IMR-90 (cell line): ENCODE measurements at regions not wholly inside any gene's neighbourhood (a gene's known extent, or its start where the extent isn't known, plus 50 kb on each side); places are given as distances from the start of the nearest gene placed in this dataset.

ENCODE experiments used
- CEBPB ChIP-seq: IDR thresholded peaks from 2 replicates; pipeline ENCODE4 v1.6.1; 2012; ENCODE audit warnings: low read depth, low read length, improper control_type of control experiment
- CTCF ChIP-seq: conservative IDR thresholded peaks from 2 replicates; pipeline ENCODE4 v1.5.1; 2012; ENCODE audit warnings: mild to moderate bottlenecking, low read depth, low read length, improper control_type of control experiment
- POLR2A ChIP-seq: IDR thresholded peaks from 2 replicates; pipeline ENCODE4 v1.6.1; 2012; ENCODE audit warnings: mild to moderate bottlenecking, low read depth, low read length
- RAD21 ChIP-seq: IDR thresholded peaks from 2 replicates; pipeline ENCODE4 v1.6.1; 2012; ENCODE audit warnings: low read length, improper control_type of control experiment
- RFX5 ChIP-seq: IDR thresholded peaks from 2 replicates; pipeline ENCODE4 v1.8.0; 2012; ENCODE audit warnings: low read depth, mild to moderate bottlenecking, low read length, moderate library complexity
- USF2 ChIP-seq: fragments of 150-350 bp; IDR thresholded peaks from 2 replicates; pipeline ENCODE4 v1.6.1; 2017; ENCODE audit warnings: mild to moderate bottlenecking, antibody characterized with exemption, low read length, low read depth

GRCh38 chr5:52693280-52693679 is 94.4 kb upstream of the ITGA1 start:
- TF ChIP-seq POLR2A (no peak), CEBPB (no peak), CTCF (peak; percentile 46), USF2 (no peak), RFX5 (no peak), RAD21 (peak; percentile 45)
